Erythroblast (primary cell): ENCODE measurements at regions not wholly inside any gene's neighbourhood (a gene's known extent, or its start where the extent isn't known, plus 50 kb on each side); places are given as distances from the start of the nearest gene placed in this dataset.

ENCODE experiments used
- GATA1 ChIP-seq: IDR thresholded peaks from 2 replicates; pipeline ENCODE4 v1.6.1; 2011; ENCODE audit warnings: low read depth, mild to moderate bottlenecking, control low read depth, low read length, moderate library complexity
- POLR2A ChIP-seq: IDR thresholded peaks from 2 replicates; pipeline ENCODE4 v1.6.1; 2011; ENCODE audit warnings: mild to moderate bottlenecking, low read length

DNA sequence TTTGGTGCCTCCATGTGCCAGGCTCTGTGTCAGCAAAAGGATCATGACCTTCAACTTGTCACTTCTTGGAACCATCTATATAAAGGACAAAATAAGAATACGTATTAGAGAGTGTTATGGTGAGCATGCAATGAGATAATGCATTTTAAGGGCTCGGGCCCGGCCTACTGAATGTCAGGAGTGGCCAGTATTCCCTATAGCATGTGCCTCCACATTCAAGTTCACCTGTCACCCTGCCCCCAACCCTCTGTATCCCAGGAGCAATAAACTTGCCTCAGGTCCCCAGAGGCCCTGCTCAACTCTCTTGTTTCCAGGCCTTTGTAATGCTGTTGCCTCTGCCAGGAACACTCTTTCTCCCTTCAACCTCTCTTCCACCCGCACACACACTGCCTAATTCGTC is 90.2 kb upstream of the SLC6A11 start:
- no peak for TF ChIP-seq POLR2A
- TF ChIP-seq GATA1, result no peak
